HCT116 (cell line): ENCODE measurements at regions not wholly inside any gene's neighbourhood (a gene's known extent, or its start where the extent isn't known, plus 50 kb on each side); places are given as distances from the start of the nearest gene placed in this dataset.

ENCODE experiments used
- ELF1 ChIP-seq: IDR thresholded peaks from 2 replicates; pipeline ENCODE4 v1.6.1; 2012; ENCODE audit warnings: low read depth, borderline replicate concordance
- TF ChIP-seq, protein P1 (sequence below), 3 experiments: fragments of 200-600 bp in 1 of 3; sonication (generic) in 1 of 3; IDR thresholded peaks in 2 of 3; conservative IDR thresholded peaks in 1 of 3; 2 replicates each; pipeline ENCODE4 v1.5.1; 2012 to 2017; ENCODE audit warnings: low read depth in 2 of 3, low read length in 2 of 3, antibody characterized with exemption in 1 of 3, borderline replicate concordance in 1 of 3, control low read depth in 1 of 3, mild to moderate bottlenecking in 1 of 3, mixed read lengths in 1 of 3, mixed run types in 1 of 3, moderate library complexity in 1 of 3; ENCODE audit not compliant: insufficient read depth in 1 of 3

DNA sequence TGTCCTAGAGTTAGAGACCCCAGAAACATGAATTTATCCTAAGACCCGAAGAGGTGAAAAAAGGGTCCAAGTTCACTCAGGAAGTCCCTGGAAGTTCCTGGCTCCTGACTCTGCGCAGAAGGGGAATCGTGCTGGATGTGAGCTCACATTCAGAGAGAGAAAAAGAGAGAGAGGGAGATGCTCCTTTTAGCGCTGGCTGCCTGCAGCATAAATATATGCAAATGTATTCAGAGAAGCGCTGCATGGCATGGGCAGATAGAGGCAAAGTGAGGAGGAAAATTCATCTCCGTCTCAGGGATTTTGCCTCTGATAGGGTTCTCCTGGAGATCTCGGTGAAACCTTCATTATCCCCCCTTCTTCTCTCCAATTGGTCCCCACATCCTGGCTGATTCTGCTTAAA is 517.2 kb downstream of the MN1 start:
- no peak for TF ChIP-seq ELF1
- TF ChIP-seq, protein P1, sequence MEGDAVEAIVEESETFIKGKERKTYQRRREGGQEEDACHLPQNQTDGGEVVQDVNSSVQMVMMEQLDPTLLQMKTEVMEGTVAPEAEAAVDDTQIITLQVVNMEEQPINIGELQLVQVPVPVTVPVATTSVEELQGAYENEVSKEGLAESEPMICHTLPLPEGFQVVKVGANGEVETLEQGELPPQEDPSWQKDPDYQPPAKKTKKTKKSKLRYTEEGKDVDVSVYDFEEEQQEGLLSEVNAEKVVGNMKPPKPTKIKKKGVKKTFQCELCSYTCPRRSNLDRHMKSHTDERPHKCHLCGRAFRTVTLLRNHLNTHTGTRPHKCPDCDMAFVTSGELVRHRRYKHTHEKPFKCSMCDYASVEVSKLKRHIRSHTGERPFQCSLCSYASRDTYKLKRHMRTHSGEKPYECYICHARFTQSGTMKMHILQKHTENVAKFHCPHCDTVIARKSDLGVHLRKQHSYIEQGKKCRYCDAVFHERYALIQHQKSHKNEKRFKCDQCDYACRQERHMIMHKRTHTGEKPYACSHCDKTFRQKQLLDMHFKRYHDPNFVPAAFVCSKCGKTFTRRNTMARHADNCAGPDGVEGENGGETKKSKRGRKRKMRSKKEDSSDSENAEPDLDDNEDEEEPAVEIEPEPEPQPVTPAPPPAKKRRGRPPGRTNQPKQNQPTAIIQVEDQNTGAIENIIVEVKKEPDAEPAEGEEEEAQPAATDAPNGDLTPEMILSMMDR (IDR thresholded peaks at IDR 0.05 in 2 of 3, conservative IDR thresholded peaks at IDR 0.05 in 1 of 3; ENCODE audit: borderline replicate concordance in 1 of 3, insufficient read depth in 1 of 3, low read depth in 2 of 3, low read length in 2 of 3), result no peak
